ENCODE measurements at regions not wholly inside any gene's neighbourhood (a gene's known extent, or its start where the extent isn't known, plus 50 kb on each side); places are given as distances from the start of the nearest gene placed in this dataset.

- no peak overlapping the region for H3K4me3 Mint-ChIP-seq (ENCODE audit: low read depth)
- DNase-seq (ENCODE audit: low spot score, unreplicated experiment), result no peak
- peaks cover 20% of the 10 kb centered on the region for H3K27me3 Mint-ChIP-seq
- no peak for TF ChIP-seq CTCF (IDR thresholded peaks at IDR 0.05; ENCODE audit: unreplicated experiment)
- H3K27ac Mint-ChIP-seq, result no peak overlapping the region
- no peaks in the 10 kb centered on the region for H3K36me3 Mint-ChIP-seq (ENCODE audit: insufficient read depth)
- H3K4me1 Mint-ChIP-seq (ENCODE audit: low read depth), result no peaks in the 10 kb centered on the region
- H3K9me3 Mint-ChIP-seq (ENCODE audit: low read depth), result no peaks in the 10 kb centered on the region
Observed at GRCh38 chr3:137075020-137075419, 117.2 kb downstream of the IL20RB start.

GRCh38 chr3:137078040-137078439 is 120.3 kb downstream of the IL20RB start:
- no peak overlapping the region for H3K27ac Mint-ChIP-seq
- no peak for DNase-seq (ENCODE audit: low spot score, unreplicated experiment)
- TF ChIP-seq CTCF (IDR thresholded peaks at IDR 0.05; ENCODE audit: unreplicated experiment), result no peak
- H3K27me3 Mint-ChIP-seq, result peaks cover 23% of the 10 kb centered on the region
- H3K4me3 Mint-ChIP-seq (ENCODE audit: low read depth), result no peak overlapping the region
- H3K9me3 Mint-ChIP-seq (ENCODE audit: low read depth), result peaks cover 3% of the 10 kb centered on the region
- H3K36me3 Mint-ChIP-seq (ENCODE audit: insufficient read depth), result no peaks in the 10 kb centered on the region
- peaks cover 2% of the 10 kb centered on the region for H3K4me1 Mint-ChIP-seq (ENCODE audit: low read depth)

- H3K36me3 Mint-ChIP-seq (ENCODE audit: insufficient read depth), result no peaks in the 10 kb centered on the region
Observed at GRCh38 chr3:137079571-137079970, 121.8 kb downstream of the IL20RB start.

GRCh38 chr3:137081711-137082110 is 123.9 kb downstream of the IL20RB start:
- H3K36me3 Mint-ChIP-seq (ENCODE audit: insufficient read depth), result no peaks in the 10 kb centered on the region
- peaks cover 3% of the 10 kb centered on the region for H3K9me3 Mint-ChIP-seq (ENCODE audit: low read depth)
- H3K4me1 Mint-ChIP-seq (ENCODE audit: low read depth), result peaks cover 2% of the 10 kb centered on the region
- no peak overlapping the region for H3K27ac Mint-ChIP-seq
- H3K4me3 Mint-ChIP-seq (ENCODE audit: low read depth), result no peak overlapping the region
- no peak for TF ChIP-seq CTCF (IDR thresholded peaks at IDR 0.05; ENCODE audit: unreplicated experiment)
- DNase-seq (ENCODE audit: low spot score, unreplicated experiment), result no peak
- H3K27me3 Mint-ChIP-seq, result peaks cover 31% of the 10 kb centered on the region

More at GRCh38 chr3:137079571-137079970, 121.8 kb downstream of the IL20RB start:
- no peak overlapping the region for H3K27ac Mint-ChIP-seq
- H3K9me3 Mint-ChIP-seq (ENCODE audit: low read depth), result peaks cover 3% of the 10 kb centered on the region
- no peak for TF ChIP-seq CTCF (IDR thresholded peaks at IDR 0.05; ENCODE audit: unreplicated experiment)
- H3K4me3 Mint-ChIP-seq (ENCODE audit: low read depth), result no peak overlapping the region
- DNase-seq (ENCODE audit: low spot score, unreplicated experiment), result no peak
- peaks cover 2% of the 10 kb centered on the region for H3K4me1 Mint-ChIP-seq (ENCODE audit: low read depth)
- peaks cover 32% of the 10 kb centered on the region for H3K27me3 Mint-ChIP-seq

GRCh38 chr3:137082763-137083162 is 125.0 kb downstream of the IL20RB start:
- Mint-ChIP-seq H3K9me3 (ENCODE audit: low read depth) (peaks cover 3% of the 10 kb centered on the region), H3K4me1 (ENCODE audit: low read depth) (peaks cover 2% of the 10 kb centered on the region), H3K27ac (no peak overlapping the region), H3K4me3 (ENCODE audit: low read depth) (no peak overlapping the region), H3K27me3 (peaks cover 27% of the 10 kb centered on the region), H3K36me3 (ENCODE audit: insufficient read depth) (no peaks in the 10 kb centered on the region)
- TF ChIP-seq CTCF (IDR thresholded peaks at IDR 0.05; ENCODE audit: unreplicated experiment), result no peak
- no peak for DNase-seq (ENCODE audit: low spot score, unreplicated experiment)
